ENCODE measurements at regions not wholly inside any gene's neighbourhood (a gene's known extent, or its start where the extent isn't known, plus 50 kb on each side); places are given as distances from the start of the nearest gene placed in this dataset.

DNA sequence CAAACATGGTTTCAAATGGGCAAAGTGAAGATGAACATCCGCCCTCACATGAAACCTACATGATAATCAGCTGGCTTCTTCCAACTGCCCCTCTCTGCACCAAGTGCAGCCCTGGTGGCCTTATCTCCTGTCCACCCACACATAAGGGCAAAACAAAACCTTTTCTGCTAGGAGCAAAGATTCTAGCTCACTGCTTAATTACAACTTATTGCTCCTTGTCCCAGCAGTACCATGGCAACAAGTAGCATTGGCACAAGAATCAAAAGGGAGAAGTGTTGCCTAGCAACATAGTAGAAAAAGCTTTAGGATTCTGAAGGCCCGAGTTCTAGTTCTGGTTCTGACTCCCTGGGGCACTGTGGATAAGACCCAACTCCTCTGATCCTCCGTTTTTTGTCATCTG, 68.7 kb upstream of the BMAL1 start:
- Histone ChIP-seq H3K27me3 (ENCODE audit: control insufficient read depth, insufficient read depth, low read length) (no peaks in the 10 kb centered on the region), H3K4me3 (ENCODE audit: low read depth, low read length) (no peak overlapping the region), H3K36me3 (ENCODE audit: control insufficient read depth, insufficient read depth, low read length) (no peaks in the 10 kb centered on the region)
- DNase-seq (ENCODE audit: low read depth), result no peak
- TF ChIP-seq, protein P1, sequence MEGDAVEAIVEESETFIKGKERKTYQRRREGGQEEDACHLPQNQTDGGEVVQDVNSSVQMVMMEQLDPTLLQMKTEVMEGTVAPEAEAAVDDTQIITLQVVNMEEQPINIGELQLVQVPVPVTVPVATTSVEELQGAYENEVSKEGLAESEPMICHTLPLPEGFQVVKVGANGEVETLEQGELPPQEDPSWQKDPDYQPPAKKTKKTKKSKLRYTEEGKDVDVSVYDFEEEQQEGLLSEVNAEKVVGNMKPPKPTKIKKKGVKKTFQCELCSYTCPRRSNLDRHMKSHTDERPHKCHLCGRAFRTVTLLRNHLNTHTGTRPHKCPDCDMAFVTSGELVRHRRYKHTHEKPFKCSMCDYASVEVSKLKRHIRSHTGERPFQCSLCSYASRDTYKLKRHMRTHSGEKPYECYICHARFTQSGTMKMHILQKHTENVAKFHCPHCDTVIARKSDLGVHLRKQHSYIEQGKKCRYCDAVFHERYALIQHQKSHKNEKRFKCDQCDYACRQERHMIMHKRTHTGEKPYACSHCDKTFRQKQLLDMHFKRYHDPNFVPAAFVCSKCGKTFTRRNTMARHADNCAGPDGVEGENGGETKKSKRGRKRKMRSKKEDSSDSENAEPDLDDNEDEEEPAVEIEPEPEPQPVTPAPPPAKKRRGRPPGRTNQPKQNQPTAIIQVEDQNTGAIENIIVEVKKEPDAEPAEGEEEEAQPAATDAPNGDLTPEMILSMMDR (IDR thresholded peaks at IDR 0.05; ENCODE audit: insufficient read depth, low read length, poor library complexity, severe bottlenecking), result no peak

DNA sequence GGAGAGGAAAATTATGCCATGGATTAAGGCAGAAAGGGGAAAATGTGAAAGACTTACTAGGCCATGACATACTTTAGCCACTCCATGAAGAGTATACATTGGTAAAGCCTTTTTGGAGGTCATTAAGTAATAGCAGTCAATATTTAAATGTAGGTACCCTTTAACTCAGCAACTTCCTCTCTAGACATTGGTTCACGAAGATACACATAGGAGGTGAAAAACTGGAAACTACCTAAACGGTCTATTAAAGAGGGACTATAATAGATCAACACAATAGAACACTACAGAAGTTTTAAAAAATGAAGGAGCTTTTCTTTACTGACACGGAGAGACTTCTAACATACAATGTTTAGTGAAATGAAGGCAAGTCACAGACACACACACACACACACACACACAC, 68.2 kb upstream of the BMAL1 start:
- Histone ChIP-seq H3K4me3 (ENCODE audit: low read depth, low read length) (no peak overlapping the region), H3K36me3 (ENCODE audit: control insufficient read depth, insufficient read depth, low read length) (no peaks in the 10 kb centered on the region), H3K27me3 (ENCODE audit: control insufficient read depth, insufficient read depth, low read length) (no peaks in the 10 kb centered on the region)
- TF ChIP-seq, protein P1 (IDR thresholded peaks at IDR 0.05; ENCODE audit: insufficient read depth, low read length, poor library complexity, severe bottlenecking), result no peak
- DNase-seq (ENCODE audit: low read depth), result no peak

DNA sequence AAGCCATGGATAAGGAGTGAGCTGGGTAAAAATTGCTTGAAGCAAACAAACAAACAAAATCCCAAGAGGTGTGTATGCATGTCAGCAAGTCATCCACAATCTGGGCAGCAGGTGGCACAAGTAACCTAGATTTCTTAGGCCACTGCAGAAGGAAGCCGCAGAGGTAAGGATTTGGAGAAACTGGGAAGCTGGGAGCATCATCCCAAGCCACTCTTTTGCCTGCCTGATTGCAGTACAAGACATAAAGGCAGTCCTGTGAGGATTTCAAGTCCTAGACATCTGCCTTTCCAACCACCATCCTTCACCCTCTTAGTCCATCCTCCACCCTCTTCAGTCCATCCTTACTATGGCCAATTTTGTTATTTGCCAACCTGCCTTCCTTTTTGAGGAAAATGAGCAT, 67.2 kb upstream of the BMAL1 start:
- DNase-seq (ENCODE audit: low read depth), result no peak
- TF ChIP-seq, protein P1 (IDR thresholded peaks at IDR 0.05; ENCODE audit: insufficient read depth, low read length, poor library complexity, severe bottlenecking), result peak; percentile 67
- Histone ChIP-seq H3K27me3 (ENCODE audit: control insufficient read depth, insufficient read depth, low read length) (no peaks in the 10 kb centered on the region), H3K4me3 (ENCODE audit: low read depth, low read length) (no peak overlapping the region), H3K36me3 (ENCODE audit: control insufficient read depth, insufficient read depth, low read length) (no peaks in the 10 kb centered on the region)

DNA sequence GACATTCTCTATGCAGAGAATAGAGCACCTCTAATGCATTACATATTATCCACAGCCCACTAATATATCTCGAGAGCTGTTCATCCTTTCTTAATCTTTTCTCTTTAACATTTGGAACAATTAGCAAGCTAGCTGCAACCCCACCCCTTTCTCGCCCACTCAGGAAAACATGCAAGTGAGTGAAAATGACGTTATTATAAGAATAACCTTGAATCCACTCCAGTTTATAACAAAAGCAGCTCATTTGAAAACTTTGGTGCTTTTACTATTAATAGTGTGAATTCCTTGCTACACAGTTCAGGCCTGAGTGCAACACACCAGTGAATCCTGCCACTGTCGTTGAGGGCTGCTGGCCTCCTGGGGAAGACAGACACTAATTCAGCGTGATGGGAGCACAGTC, 63.3 kb upstream of the BMAL1 start:
- Histone ChIP-seq H3K4me3 (ENCODE audit: low read depth, low read length) (no peak overlapping the region), H3K36me3 (ENCODE audit: control insufficient read depth, insufficient read depth, low read length) (no peaks in the 10 kb centered on the region), H3K27me3 (ENCODE audit: control insufficient read depth, insufficient read depth, low read length) (no peaks in the 10 kb centered on the region)
- TF ChIP-seq, protein P1 (IDR thresholded peaks at IDR 0.05; ENCODE audit: insufficient read depth, low read length, poor library complexity, severe bottlenecking), result no peak
- no peak for DNase-seq (ENCODE audit: low read depth)

DNA sequence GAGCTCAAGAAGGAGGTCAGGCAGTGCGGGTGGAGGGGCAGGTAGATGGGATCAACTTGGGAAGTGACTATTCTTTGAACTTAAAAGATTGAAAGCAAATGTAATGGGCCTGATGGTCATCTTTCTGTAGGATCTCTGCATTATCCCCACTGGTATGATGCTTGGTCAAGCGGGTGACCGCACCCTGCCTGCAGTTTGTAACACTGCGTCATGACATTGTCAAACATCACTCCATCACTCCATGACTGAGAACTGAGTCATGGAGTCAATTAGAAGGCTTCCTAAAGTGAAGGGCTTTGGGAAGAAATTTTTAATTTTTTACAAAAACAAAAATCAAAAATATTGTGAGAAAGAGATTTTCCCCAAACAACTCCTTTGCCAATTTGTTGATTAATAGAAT, 62.4 kb upstream of the BMAL1 start:
- H3K4me3 ChIP-seq (ENCODE audit: low read depth, low read length), result no peak overlapping the region
- TF ChIP-seq, protein P1 (IDR thresholded peaks at IDR 0.05; ENCODE audit: insufficient read depth, low read length, poor library complexity, severe bottlenecking), result no peak
- no peaks in the 10 kb centered on the region for H3K36me3 ChIP-seq (ENCODE audit: control insufficient read depth, insufficient read depth, low read length)
- peak; percentile 72 for DNase-seq (ENCODE audit: low read depth)
- no peaks in the 10 kb centered on the region for H3K27me3 ChIP-seq (ENCODE audit: control insufficient read depth, insufficient read depth, low read length)

DNA sequence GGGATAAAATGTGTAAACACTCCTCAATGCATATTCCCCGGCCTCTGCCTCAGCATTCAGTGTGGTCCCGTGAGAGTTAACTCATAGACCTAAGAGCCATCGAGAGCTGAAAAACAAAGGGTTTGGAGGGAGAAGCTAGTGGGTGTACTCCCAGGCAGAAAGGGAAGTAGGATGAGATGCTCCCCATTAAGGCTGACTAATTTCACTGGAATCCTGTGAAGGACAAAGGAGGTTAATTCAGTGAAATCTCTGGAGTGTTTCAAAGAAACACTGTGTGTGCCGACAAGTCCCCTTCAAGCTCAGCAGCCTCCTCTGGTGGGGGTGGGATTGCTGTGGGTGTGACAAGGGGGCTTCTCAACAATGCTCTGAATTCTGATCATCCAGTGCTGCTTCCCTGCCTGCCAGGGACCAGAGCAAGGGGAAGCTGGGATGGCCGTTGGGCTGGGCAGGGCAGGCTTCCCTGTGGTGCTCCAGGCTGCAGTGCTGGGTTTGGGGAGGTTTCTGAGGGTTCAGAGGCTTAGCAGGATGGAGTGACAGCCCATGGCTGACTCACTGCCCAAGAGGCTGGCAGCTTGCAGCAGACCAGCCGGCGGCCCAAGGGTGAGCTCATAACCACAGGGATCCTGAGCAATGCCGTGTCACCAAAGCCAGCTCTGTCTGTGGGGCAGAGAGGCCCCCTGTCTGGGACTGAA, 61.4 kb upstream of the BMAL1 start:
- H3K4me3 ChIP-seq (ENCODE audit: low read depth, low read length), result no peak overlapping the region
- TF ChIP-seq, protein P1 (IDR thresholded peaks at IDR 0.05; ENCODE audit: insufficient read depth, low read length, poor library complexity, severe bottlenecking), result peak; percentile 35
- DNase-seq (ENCODE audit: low read depth), result peak; percentile 97
- no peaks in the 10 kb centered on the region for H3K27me3 ChIP-seq (ENCODE audit: control insufficient read depth, insufficient read depth, low read length)
- H3K36me3 ChIP-seq (ENCODE audit: control insufficient read depth, insufficient read depth, low read length), result no peaks in the 10 kb centered on the region

Data from kidney epithelial cell (primary cell).